T-helper 1 cell treated with Interleukin-12 subunit alpha and Interleukin-12 subunit beta and Interleukin-4 antibody, amounts not matched to agents 30 μg/mL and 1 μg/mL, for 36 hours (primary cell): ENCODE measurements at regions not wholly inside any gene's neighbourhood (a gene's known extent, or its start where the extent isn't known, plus 50 kb on each side); places are given as distances from the start of the nearest gene placed in this dataset.

Experiments used
- H3K27ac Mint-ChIP-seq: one replicate; pipeline ENCODE4 v1.8.0; 2021; ENCODE audit warnings: mild to moderate bottlenecking, mixed read lengths
- H3K27me3 Mint-ChIP-seq: one replicate; pipeline ENCODE4 v1.8.0; 2021; ENCODE audit warnings: low read depth, mixed read lengths
- H3K36me3 Mint-ChIP-seq: one replicate; pipeline ENCODE4 v1.8.0; 2021; ENCODE audit warnings: low read depth, mixed read lengths
- H3K4me1 Mint-ChIP-seq: one replicate; pipeline ENCODE4 v1.8.0; 2021; ENCODE audit warnings: low read depth, mixed read lengths
- H3K4me3 Mint-ChIP-seq: one replicate; pipeline ENCODE4 v1.8.0; 2021; ENCODE audit warnings: mild to moderate bottlenecking, moderate library complexity, mixed read lengths
- H3K9me3 Mint-ChIP-seq: one replicate; pipeline ENCODE4 v1.8.0; 2021; ENCODE audit warnings: mixed read lengths

DNA sequence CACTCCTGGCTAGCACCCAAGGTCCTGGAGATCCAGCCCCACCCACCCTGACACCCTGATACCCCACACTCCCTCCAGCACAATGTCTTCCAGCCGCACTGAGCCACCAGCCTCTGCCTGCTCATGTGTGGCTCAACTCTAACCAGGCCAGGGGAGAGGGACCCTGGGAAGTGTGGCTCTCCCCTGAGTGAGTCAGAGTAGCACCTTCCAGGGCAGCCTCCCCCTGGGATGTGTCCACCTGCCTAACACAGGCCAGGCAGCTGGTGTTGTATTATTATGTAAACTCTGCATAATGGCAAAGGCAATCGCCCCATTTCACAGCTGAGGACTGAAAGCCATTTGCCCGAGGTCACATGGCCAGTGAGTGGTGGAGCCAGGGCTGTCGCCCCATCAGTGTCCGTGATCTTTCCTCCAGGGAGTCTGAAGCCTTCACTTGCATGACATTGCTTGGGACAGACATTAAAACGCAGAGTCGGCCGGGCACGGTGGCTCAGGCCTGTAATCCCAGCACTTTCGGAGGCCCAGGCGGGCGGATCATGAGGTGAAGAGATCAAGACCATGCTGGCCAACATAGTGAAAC is 84.2 kb upstream of the FOXF1 start:
- H3K36me3 Mint-ChIP-seq = no peaks in the 10 kb centered on the region
- H3K27me3 Mint-ChIP-seq = no peaks in the 10 kb centered on the region
- no peaks in the 10 kb centered on the region for H3K9me3 Mint-ChIP-seq
- no peaks in the 10 kb centered on the region for H3K4me1 Mint-ChIP-seq
- no peak overlapping the region for H3K27ac Mint-ChIP-seq
- H3K4me3 Mint-ChIP-seq = no peak overlapping the region

DNA sequence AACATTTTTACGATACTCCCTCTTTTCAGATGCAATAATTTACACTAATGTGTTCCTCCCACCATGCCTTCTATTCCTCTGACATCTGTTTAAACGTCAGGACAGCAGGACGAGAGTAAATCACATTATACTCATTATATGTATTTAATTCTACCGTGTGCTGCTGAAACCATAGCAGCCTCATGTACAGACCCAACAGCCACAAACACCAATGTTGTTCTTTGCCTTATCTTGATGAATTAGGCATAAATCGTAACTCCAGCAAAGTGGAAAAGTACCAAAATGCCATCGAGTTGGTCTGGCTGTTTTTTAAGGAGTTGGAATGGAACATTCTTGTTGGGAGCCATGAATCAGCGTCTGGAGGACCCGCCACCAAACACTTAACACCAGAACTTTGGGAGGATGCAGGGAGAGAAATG is 82.9 kb upstream of the FOXF1 start:
- H3K36me3 Mint-ChIP-seq = no peaks in the 10 kb centered on the region
- no peak overlapping the region for H3K27ac Mint-ChIP-seq
- no peaks in the 10 kb centered on the region for H3K9me3 Mint-ChIP-seq
- H3K4me1 Mint-ChIP-seq = no peaks in the 10 kb centered on the region
- H3K4me3 Mint-ChIP-seq = no peak overlapping the region
- H3K27me3 Mint-ChIP-seq = no peaks in the 10 kb centered on the region

DNA sequence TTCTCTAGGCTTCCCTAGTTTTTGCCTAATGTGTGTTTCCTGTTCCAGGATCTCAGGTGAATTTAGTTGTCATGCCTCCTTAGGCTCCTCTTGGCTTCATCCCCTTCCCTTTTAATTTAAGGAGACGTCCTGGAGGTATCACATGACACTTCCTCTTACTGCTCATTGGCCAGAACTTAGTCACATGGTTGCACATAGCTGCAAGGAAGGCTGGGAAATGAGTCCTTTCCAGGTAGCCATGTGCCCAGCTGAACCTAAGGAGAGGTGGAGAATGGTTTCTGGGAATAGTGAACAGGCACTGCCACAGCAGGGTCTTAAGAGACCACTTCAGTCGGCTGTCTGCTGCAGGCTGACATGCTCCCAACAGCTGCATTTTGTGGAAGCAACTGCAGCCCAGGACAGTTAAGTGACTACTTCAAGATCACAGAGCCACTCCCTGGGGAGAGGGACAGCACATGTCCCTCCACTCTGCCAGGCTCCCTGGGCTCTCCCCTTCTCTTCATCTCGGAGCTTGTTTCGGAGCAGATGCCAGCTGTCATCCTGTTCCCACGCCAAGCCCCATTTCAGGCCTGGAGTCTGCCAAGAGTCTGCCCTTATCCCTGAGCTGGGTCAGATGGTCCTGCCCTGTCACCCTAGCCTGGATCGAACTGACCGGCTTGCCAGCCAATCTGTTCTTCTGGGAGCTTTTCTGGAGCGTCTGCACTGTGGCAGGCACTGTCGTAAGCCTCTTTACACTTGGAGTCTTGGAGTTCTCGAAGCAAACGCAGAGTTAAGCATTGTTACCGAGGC is 81.4 kb upstream of the FOXF1 start:
- H3K36me3 Mint-ChIP-seq = no peaks in the 10 kb centered on the region
- H3K4me1 Mint-ChIP-seq = no peaks in the 10 kb centered on the region
- H3K4me3 Mint-ChIP-seq = no peak overlapping the region
- no peak overlapping the region for H3K27ac Mint-ChIP-seq
- no peaks in the 10 kb centered on the region for H3K9me3 Mint-ChIP-seq
- H3K27me3 Mint-ChIP-seq = no peaks in the 10 kb centered on the region

DNA sequence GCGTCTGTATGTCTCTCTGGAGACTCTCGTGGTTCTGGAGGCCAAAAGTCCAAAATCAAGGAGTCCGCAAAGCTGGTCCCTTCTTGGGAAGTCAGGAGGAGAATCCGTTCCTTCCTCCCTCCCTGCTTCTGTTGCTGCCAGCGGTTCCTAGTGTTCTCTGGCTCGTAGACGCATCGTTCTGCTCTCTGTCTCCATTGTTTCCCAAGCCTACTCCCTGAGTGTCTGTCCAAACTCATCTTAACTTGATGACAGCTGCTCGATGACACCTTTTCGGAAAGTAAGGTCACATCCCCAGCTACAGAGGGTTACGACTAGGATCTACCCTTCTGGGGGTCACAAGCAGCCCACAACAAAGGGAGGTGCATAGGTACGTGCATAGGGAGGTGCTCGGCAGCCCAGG is 80.7 kb upstream of the FOXF1 start:
- Mint-ChIP-seq H3K9me3 (no peaks in the 10 kb centered on the region), H3K36me3 (no peaks in the 10 kb centered on the region), H3K4me3 (no peak overlapping the region), H3K27me3 (no peaks in the 10 kb centered on the region), H3K27ac (no peak overlapping the region), H3K4me1 (no peaks in the 10 kb centered on the region)

DNA sequence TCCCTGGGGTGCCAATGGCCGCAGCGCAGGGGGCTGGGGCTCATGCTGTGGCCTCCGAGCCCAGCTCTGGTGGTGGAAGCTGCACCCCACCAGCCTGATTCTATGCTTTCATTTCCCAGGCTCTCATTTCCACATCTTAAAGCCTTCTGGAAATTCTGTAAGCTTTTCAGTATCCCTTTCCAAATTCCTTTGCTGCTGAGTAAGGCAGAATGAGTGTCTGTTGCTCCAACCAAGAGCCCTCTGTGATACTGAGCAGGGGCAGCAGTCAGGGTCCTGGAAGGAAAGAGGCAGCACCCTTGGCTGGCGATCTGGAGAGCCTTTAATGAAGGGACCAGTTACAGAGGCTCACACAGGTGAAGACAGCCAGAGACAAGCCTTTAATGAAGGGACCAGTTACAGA is 79.5 kb upstream of the FOXF1 start:
- Mint-ChIP-seq H3K9me3 (no peaks in the 10 kb centered on the region), H3K4me3 (no peak overlapping the region), H3K27ac (no peak overlapping the region), H3K4me1 (no peaks in the 10 kb centered on the region), H3K36me3 (no peaks in the 10 kb centered on the region), H3K27me3 (no peaks in the 10 kb centered on the region)

DNA sequence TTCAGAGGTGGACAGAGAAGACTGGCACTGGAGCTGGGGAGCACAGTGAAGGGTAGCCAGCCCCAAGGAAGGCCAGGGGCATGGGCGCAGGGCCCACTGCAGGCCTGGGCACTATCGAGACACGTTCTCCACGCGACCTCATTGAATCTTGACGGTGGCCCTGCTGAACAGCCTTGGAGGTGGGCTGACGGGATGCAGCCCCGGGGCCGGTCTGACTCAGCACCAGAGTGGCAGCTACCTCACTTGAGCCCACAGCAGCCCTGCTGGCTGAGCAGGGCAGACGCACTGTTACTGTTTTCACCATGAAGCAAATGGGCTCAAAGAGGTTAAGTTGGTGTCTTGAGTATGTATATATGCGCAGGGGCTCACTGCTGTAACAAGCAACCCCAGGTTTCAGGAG is 78.8 kb upstream of the FOXF1 start:
- Mint-ChIP-seq H3K36me3 (no peaks in the 10 kb centered on the region), H3K9me3 (no peaks in the 10 kb centered on the region), H3K27ac (no peak overlapping the region), H3K4me3 (no peak overlapping the region), H3K27me3 (no peaks in the 10 kb centered on the region), H3K4me1 (no peaks in the 10 kb centered on the region)

DNA sequence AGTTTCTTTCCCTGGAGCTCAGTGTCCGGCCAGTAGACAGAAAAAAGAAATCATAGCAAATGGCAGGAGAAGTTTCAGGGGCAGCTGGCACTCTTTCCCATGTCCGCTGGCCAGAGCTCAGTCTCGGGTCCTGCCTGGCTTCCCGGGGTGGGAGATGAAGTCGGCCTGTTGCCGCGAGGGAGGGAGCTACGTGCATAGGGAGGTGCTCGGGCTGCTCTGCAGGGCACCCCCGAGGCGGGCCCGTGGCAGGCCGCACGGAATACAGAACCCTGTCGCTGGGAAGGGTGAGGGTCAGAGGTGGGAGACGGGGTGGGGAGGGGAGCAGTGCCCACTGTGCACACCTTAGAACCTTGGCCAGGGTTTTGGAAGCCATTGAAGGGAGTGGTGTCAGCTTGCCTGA is 78.3 kb upstream of the FOXF1 start:
- Mint-ChIP-seq H3K9me3 (no peaks in the 10 kb centered on the region), H3K27ac (no peak overlapping the region), H3K4me3 (no peak overlapping the region)

DNA sequence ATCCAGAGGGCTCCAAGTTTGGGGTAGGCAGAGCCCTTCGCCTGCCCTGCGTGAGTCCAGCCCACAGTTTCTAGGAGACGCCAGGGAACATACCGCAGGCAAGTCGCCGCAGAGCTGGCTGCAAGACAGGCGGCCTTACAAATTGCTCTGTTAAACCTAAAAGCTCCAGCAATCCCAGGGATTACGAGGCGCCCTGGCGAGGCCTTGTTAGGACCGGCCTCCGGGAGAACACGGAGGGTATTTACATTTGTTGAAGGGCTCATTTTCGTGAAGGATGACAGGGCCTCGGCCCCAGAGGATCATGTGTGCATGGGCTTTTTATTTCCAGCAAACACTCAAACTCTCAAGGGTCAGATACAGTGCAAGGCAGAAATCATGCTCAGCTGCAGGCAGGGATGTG is 77.6 kb upstream of the FOXF1 start:
- H3K27me3 Mint-ChIP-seq = no peaks in the 10 kb centered on the region

More for the DNA sequence above, 78.3 kb upstream of the FOXF1 start:
- Mint-ChIP-seq H3K4me1 (no peaks in the 10 kb centered on the region), H3K27me3 (no peaks in the 10 kb centered on the region), H3K36me3 (no peaks in the 10 kb centered on the region)

DNA sequence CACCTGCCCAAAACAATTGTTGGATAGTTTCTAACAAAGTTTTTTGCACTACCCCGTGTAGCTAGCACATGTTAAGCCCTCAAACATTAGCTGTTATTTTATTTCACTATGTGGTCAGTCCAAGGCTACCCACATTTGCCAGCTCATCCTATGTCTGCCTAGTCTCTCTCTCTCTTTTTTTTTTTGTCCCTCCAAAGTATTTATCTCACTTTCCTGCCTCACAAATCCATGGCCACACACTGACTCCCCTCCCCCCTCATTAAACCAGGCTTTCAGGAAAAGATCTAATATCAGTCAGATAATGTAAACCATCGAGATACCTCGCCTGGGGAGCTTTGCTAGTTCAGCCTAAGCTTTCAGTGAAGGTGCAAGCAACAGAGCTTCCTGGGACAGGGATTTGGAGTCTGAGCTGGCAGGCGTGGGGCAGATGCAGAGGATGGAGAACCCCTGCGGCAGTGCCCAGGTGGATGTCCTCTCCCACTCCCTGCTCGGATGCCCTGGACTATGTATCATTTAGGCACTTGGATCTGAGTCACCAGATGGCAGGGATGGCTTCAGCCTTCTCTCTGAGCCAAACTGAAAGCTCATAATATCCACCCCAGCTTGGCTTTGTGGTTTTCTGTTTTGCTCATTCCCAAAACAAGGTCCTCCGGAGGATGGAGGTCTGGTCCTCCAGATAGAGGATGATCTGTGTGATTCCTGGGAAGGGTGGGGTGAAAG is 73.7 kb upstream of the FOXF1 start:
- Mint-ChIP-seq H3K4me1 (no peaks in the 10 kb centered on the region), H3K4me3 (no peak overlapping the region), H3K27me3 (no peaks in the 10 kb centered on the region), H3K27ac (no peak overlapping the region), H3K9me3 (no peaks in the 10 kb centered on the region), H3K36me3 (no peaks in the 10 kb centered on the region)

More for the DNA sequence above, 77.6 kb upstream of the FOXF1 start:
- Mint-ChIP-seq H3K27ac (no peak overlapping the region), H3K4me3 (no peak overlapping the region), H3K36me3 (no peaks in the 10 kb centered on the region), H3K4me1 (no peaks in the 10 kb centered on the region), H3K9me3 (no peaks in the 10 kb centered on the region)

DNA sequence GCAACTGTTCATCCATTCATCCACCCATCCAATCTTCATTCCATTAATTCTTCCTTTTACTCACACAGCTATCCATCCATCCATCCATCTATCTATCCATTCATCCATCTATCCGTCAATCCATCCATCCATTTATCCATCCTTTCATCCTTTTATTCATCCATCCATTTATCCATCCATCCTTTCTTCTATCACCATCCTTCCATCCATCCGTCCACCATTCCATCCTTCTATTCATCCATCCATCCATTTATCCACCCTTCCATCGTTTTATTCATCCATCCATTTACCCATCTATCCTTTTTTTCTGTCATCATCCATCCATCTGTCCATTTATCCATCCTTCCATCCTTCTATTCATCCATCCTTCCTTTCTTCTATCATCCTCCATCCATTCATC is 73.0 kb upstream of the FOXF1 start:
- no peaks in the 10 kb centered on the region for H3K36me3 Mint-ChIP-seq
- no peaks in the 10 kb centered on the region for H3K27me3 Mint-ChIP-seq
- H3K4me3 Mint-ChIP-seq = no peak overlapping the region
- no peaks in the 10 kb centered on the region for H3K9me3 Mint-ChIP-seq
- H3K27ac Mint-ChIP-seq = no peak overlapping the region
- no peaks in the 10 kb centered on the region for H3K4me1 Mint-ChIP-seq

DNA sequence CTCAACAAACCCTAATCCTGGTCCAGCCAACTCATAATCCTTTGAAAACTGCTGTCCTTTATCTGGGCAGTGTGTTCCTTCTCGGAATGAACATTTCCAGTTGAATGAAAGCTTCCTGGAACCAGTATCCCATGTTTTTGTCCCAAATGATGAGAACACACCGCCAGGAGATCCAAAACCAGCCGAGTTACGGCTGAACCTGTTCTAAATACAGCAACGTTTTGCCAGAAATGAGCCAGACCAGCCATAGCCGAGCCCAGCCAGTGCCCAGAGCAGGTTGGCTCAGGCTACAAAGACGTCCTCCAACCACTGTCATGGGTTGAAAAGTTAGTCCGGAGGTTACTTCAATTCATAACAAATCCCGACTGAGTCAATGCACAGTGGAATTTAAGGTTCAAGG is 67.6 kb upstream of the FOXF1 start:
- peaks cover 9% of the 10 kb centered on the region for H3K27me3 Mint-ChIP-seq
- H3K9me3 Mint-ChIP-seq = no peaks in the 10 kb centered on the region
- no peaks in the 10 kb centered on the region for H3K4me1 Mint-ChIP-seq
- H3K4me3 Mint-ChIP-seq = no peak overlapping the region
- no peak overlapping the region for H3K27ac Mint-ChIP-seq
- no peaks in the 10 kb centered on the region for H3K36me3 Mint-ChIP-seq

DNA sequence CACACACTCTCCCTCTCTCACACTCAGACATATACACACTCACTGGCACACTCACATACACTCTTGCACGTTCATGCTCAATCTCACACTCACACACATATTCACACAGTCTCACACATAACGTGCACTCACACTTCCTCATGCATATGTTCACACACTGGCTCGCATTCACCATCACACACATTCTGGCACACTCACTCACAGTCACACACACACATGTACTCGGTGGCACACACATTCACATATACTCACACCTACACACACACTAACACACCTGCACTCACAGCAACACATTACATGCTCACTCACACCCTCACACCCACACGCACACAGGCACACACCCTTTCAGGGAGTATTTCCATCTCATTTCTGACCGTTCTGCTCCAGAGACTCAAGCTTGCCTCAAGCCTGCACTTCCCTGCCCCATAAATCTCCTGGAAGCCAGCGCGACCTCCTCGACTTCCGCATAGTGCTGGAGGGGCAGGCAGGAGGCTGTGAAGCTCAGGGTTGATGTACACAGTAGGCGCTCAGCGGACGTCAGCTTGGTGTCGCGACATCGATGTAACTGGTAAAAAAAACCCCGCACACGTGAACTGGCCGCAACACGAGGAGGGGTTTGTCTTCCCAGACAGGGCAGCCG is 66.7 kb upstream of the FOXF1 start:
- H3K27me3 Mint-ChIP-seq = peaks cover 9% of the 10 kb centered on the region
- H3K4me1 Mint-ChIP-seq = no peaks in the 10 kb centered on the region
- no peaks in the 10 kb centered on the region for H3K36me3 Mint-ChIP-seq
- H3K4me3 Mint-ChIP-seq = no peak overlapping the region
- H3K9me3 Mint-ChIP-seq = no peaks in the 10 kb centered on the region
- no peak overlapping the region for H3K27ac Mint-ChIP-seq

DNA sequence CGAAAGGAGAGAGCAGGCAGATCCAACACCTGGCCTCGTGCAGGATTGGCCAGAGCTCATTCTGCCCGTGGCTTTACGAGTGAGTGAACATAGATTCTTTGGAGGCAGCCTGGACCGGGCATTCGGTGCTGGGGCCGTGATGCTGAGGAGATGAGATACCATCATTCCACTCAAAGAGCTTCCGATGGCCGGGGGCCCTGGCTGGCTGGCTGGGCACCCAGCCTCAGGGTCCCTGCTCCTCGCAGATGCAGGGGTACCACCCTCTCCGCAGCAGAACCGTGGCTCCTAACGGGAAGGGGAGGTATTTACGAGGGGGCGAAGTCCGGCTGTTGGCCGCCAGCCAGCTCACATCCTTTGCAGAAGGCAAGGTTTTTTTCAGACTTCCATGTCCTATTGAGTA is 66.1 kb upstream of the FOXF1 start:
- Mint-ChIP-seq H3K4me1 (no peaks in the 10 kb centered on the region), H3K4me3 (no peak overlapping the region), H3K27me3 (peaks cover 9% of the 10 kb centered on the region), H3K36me3 (no peaks in the 10 kb centered on the region), H3K9me3 (no peaks in the 10 kb centered on the region), H3K27ac (no peak overlapping the region)

DNA sequence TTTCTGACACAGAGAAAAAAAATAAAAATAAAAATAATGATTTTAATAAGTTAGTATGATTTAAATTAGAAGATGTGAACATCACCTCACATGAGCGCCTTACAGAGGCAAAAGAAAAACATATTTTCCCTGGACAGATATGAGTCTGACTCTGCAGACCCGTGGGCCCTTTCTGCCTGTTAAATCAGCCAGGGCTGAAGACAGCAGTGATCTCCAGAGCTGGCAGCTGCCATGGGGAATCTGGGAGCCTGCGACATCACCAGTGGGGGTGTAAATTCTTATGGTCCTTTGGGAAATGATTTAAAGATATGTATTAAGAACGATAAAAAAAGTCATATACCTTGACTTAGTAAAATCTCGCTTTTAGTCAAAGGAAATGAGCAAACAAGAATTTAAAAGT is 65.7 kb upstream of the FOXF1 start:
- peaks cover 9% of the 10 kb centered on the region for H3K27me3 Mint-ChIP-seq
- H3K4me1 Mint-ChIP-seq = no peaks in the 10 kb centered on the region
- no peaks in the 10 kb centered on the region for H3K36me3 Mint-ChIP-seq
- no peaks in the 10 kb centered on the region for H3K9me3 Mint-ChIP-seq
- no peak overlapping the region for H3K4me3 Mint-ChIP-seq
- no peak overlapping the region for H3K27ac Mint-ChIP-seq

DNA sequence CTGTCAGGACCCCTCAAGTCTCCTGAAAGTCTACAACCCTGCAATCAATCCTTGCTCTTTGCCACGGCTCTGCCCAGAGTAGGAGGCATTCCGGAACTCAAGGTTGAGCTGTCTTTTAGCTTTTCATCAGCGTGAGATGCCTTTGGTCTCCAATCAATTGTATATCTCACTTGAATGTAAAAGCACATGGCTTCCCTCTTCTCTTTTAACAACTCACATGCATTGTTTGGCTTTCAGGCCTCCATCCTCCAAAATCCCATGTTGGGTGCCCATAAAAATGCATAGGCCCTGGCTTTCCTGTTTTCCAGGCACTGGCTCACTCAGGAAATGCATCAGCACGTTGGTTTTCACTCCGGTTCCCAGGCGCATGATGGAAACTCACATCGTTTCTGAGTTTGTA is 64.0 kb upstream of the FOXF1 start:
- H3K36me3 Mint-ChIP-seq = no peaks in the 10 kb centered on the region
- H3K4me1 Mint-ChIP-seq = no peaks in the 10 kb centered on the region
- no peak overlapping the region for H3K4me3 Mint-ChIP-seq
- peaks cover 9% of the 10 kb centered on the region for H3K27me3 Mint-ChIP-seq
- no peak overlapping the region for H3K27ac Mint-ChIP-seq
- no peaks in the 10 kb centered on the region for H3K9me3 Mint-ChIP-seq
